Thoracic aorta (tissue), 2 donors: ENCODE measurements at regions not wholly inside any gene's neighbourhood (a gene's known extent, or its start where the extent isn't known, plus 50 kb on each side); places are given as distances from the start of the nearest gene placed in this dataset.

ENCODE experiments used
- ATAC-seq: fragments of 150-250 bp; one replicate; pipeline ENCODE4 v1.8.0; 2017; ENCODE audit warnings: low read depth; ENCODE audit not compliant: insufficient number of reproducible peaks, low FRiP score
- DNase-seq: peaks from one replicate; pipeline ENCODE4 v3.0.0-alpha.2; 2020; ENCODE audit warnings: low spot score
- H3K27ac ChIP-seq, 2 donors: fragments of 200-600 bp; sonication (generic); 1 replicate in 1 of 2; 2 replicates in 1 of 2; pipeline ENCODE4 v1.5.1; 2016; ENCODE audit warnings: mild to moderate bottlenecking in 2 of 2, moderate library complexity in 2 of 2
- H3K27me3 ChIP-seq: fragments of 200-600 bp; sonication (generic); replicated peaks from 2 replicates; pipeline ENCODE4 v1.6.0; 2016; ENCODE audit warnings: mild to moderate bottlenecking; ENCODE audit not compliant: insufficient read depth
- H3K36me3 ChIP-seq: fragments of 200-600 bp; sonication (generic); one replicate; pipeline ENCODE4 v1.5.1; 2016
- H3K4me1 ChIP-seq, 2 donors: fragments of 200-600 bp; sonication (generic); 1 replicate in 1 of 2; 2 replicates in 1 of 2; pipeline versions ENCODE4 v1.5.1 to v1.6.0; 2016; ENCODE audit warnings: low read depth in 2 of 2, mild to moderate bottlenecking in 1 of 2; ENCODE audit not compliant: control insufficient read depth in 1 of 2
- H3K4me3 ChIP-seq: fragments of 200-600 bp; sonication (generic); 2 replicates; pipeline ENCODE4 v1.5.1; 2016; ENCODE audit warnings: mild to moderate bottlenecking
- H3K9me3 ChIP-seq: fragments of 200-600 bp; sonication (generic); 2 replicates; pipeline ENCODE4 v1.5.1; 2016
- CTCF ChIP-seq: fragments of 200-600 bp; sonication (generic); IDR thresholded peaks from one replicate; pipeline ENCODE4 v1.5.1; 2019; ENCODE audit warnings: antibody characterized with exemption

- H3K4me3 ChIP-seq = no peak overlapping the region
- ATAC-seq = no peak
- no peaks in the 10 kb centered on the region for H3K36me3 ChIP-seq
- H3K27ac ChIP-seq = no peak overlapping the region
- H3K9me3 ChIP-seq = no peaks in the 10 kb centered on the region
- no peak for TF ChIP-seq CTCF
- H3K4me1 ChIP-seq = no peaks in the 10 kb centered on the region
- no peaks in the 10 kb centered on the region for H3K27me3 ChIP-seq
- DNase-seq = no peak
Observed at GRCh38 chr10:129116371-129116770, 350.7 kb upstream of the MGMT start.

- TF ChIP-seq CTCF = no peak
- ATAC-seq (no peak), DNase-seq (no peak)
- H3K4me1 ChIP-seq = no peaks in the 10 kb centered on the region
- no peaks in the 10 kb centered on the region for H3K9me3 ChIP-seq
- H3K27ac ChIP-seq = no peak overlapping the region
- no peak overlapping the region for H3K4me3 ChIP-seq
- H3K27me3 ChIP-seq = no peaks in the 10 kb centered on the region
- no peaks in the 10 kb centered on the region for H3K36me3 ChIP-seq
Observed at GRCh38 chr10:129120441-129120840, 346.6 kb upstream of the MGMT start.

- Histone ChIP-seq H3K27me3 (no peaks in the 10 kb centered on the region), H3K36me3 (no peaks in the 10 kb centered on the region), H3K9me3 (no peaks in the 10 kb centered on the region), H3K4me1 (no peaks in the 10 kb centered on the region), H3K4me3 (no peak overlapping the region), H3K27ac (no peak overlapping the region)
- no peak for TF ChIP-seq CTCF
- ATAC-seq (no peak), DNase-seq (no peak)
Observed at GRCh38 chr10:129122846-129123245, 344.2 kb upstream of the MGMT start.

GRCh38 chr10:129123428-129123827 is 343.6 kb upstream of the MGMT start:
- Histone ChIP-seq H3K4me1 (no peaks in the 10 kb centered on the region), H3K4me3 (no peak overlapping the region), H3K9me3 (no peaks in the 10 kb centered on the region), H3K27ac (no peak overlapping the region), H3K36me3 (no peaks in the 10 kb centered on the region), H3K27me3 (no peaks in the 10 kb centered on the region)
- TF ChIP-seq CTCF = no peak
- no peak for DNase-seq
- ATAC-seq = no peak

- H3K9me3 ChIP-seq = no peaks in the 10 kb centered on the region
- H3K36me3 ChIP-seq = no peaks in the 10 kb centered on the region
- no peak for ATAC-seq
- H3K4me1 ChIP-seq = peaks cover 0 to 9% of the 10 kb centered on the region in 2 donors
- no peak overlapping the region for H3K27ac ChIP-seq
- no peak for DNase-seq
- no peak overlapping the region for H3K4me3 ChIP-seq
- no peak for TF ChIP-seq CTCF
- H3K27me3 ChIP-seq = no peaks in the 10 kb centered on the region
Observed at GRCh38 chr10:129126982-129127381, 340.1 kb upstream of the MGMT start.
